Activated T-cell treated with anti-CD3 and anti-CD28 coated beads for 48 hours (primary cell): ENCODE measurements at regions not wholly inside any gene's neighbourhood (a gene's known extent, or its start where the extent isn't known, plus 50 kb on each side); places are given as distances from the start of the nearest gene placed in this dataset.
"Not testable (repeated sequence)": the region's sequence is repeated elsewhere in the genome, so short reads cannot be mapped to it uniquely, and the experiment has no call there.

Source experiments
- DNase-seq: peaks from one replicate; pipeline ENCODE4 v3.0.0-alpha.2; 2020; ENCODE audit warnings: low read depth

GRCh38 chr5:89080467-89081116, 197.6 kb upstream of the MEF2C start:
- no peak for DNase-seq

GRCh38 chr5:89072842-89073672, 190.1 kb upstream of the MEF2C start:
- no peak for DNase-seq

- no peak for DNase-seq
These were observed 189.0 kb upstream of the MEF2C start for GRCh38 chr5:89071941-89072331.

GRCh38 chr5:89071101-89071940, 188.3 kb upstream of the MEF2C start:
- DNase-seq: no peak

GRCh38 chr5:89069591-89069990, 186.6 kb upstream of the MEF2C start:
- no peak for DNase-seq

GRCh38 chr5:89067362-89067761, 184.4 kb upstream of the MEF2C start:
- no peak for DNase-seq

GRCh38 chr5:89065919-89066318, 182.9 kb upstream of the MEF2C start:
- no peak for DNase-seq

GRCh38 chr5:89064736-89065135, 181.8 kb upstream of the MEF2C start:
- DNase-seq: no peak

- no peak for DNase-seq
These were observed 181.1 kb upstream of the MEF2C start for GRCh38 chr5:89064054-89064453.

GRCh38 chr5:89060768-89061167, 177.8 kb upstream of the MEF2C start:
- no peak for DNase-seq

GRCh38 chr5:89059274-89059673, 176.3 kb upstream of the MEF2C start:
- DNase-seq: no peak

- DNase-seq: no peak
These were observed 172.7 kb upstream of the MEF2C start for GRCh38 chr5:89055695-89056085.

- DNase-seq: no peak
These were observed 172.2 kb upstream of the MEF2C start for GRCh38 chr5:89055015-89055694.

GRCh38 chr5:89053547-89053946, 170.6 kb upstream of the MEF2C start:
- no peak for DNase-seq

- not testable (repeated sequence) for DNase-seq
These were observed 167.1 kb upstream of the MEF2C start for GRCh38 chr5:89050062-89050461.

- DNase-seq: no peak
These were observed 164.6 kb upstream of the MEF2C start for GRCh38 chr5:89047571-89047970.

- no peak for DNase-seq
These were observed 162.2 kb upstream of the MEF2C start for GRCh38 chr5:89045216-89045615.

- DNase-seq: no peak
These were observed 161.8 kb upstream of the MEF2C start for GRCh38 chr5:89044674-89045200.

GRCh38 chr5:89043676-89044075, 160.7 kb upstream of the MEF2C start:
- DNase-seq: no peak

- no peak for DNase-seq
These were observed 159.8 kb upstream of the MEF2C start for GRCh38 chr5:89042746-89043145.

GRCh38 chr5:89041976-89042375, 159.0 kb upstream of the MEF2C start:
- DNase-seq: no peak

- DNase-seq: no peak
These were observed 158.3 kb upstream of the MEF2C start for GRCh38 chr5:89041249-89041779.
